Activated CD8-positive, alpha-beta memory T cell treated with anti-CD3 and anti-CD28 coated beads, Interleukin-2, amount 50 U/mL, for 48 hours (primary cell): ENCODE measurements at regions not wholly inside any gene's neighbourhood (a gene's known extent, or its start where the extent isn't known, plus 50 kb on each side); places are given as distances from the start of the nearest gene placed in this dataset.

Experiments
- DNase-seq: peaks from one replicate; pipeline ENCODE4 v3.0.0-alpha.2; 2020

GRCh38 chr9:87338088-87338989, 159.3 kb upstream of the DAPK1 start:
- no peak for DNase-seq

DNA sequence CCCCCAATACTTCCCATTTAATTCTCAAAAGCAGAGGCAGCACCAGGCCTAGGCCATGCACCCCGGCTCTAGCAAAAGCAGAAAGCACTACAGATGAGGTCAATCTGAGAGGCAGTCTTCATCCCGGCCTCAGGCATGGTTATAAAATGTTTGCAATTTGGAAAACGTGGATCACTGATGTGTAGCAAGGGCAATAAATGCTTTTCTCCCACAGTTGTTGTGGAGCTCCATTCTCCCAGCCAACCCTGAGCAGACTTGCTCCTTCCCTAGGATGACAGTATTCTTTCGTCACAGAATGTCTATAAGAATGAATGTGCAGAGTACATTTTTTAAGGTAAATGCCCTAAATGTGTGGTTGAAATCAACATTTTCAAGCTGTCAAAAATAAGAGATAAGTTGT, 157.3 kb upstream of the DAPK1 start:
- DNase-seq: no peak

DNA sequence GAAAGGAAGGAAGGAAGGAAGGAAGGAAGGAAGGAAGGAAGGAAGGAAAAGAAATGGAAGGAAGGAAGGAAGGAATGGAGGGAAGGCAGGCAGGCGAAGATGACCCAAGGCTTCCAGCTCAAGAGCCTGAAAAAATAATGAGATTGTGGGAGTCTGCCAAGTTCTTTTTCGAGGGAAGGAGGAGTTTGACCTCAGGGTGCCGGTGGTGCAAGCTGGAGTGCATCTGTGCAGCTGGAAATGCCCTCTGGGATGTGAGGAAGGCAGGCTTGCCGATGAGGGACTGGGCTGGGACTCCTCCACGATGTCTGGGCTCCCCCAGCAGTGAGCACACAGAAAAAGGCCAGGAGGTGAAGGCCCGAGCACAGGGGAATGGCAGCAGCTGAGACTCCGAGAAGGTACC, 154.9 kb upstream of the DAPK1 start:
- DNase-seq: no peak

DNA sequence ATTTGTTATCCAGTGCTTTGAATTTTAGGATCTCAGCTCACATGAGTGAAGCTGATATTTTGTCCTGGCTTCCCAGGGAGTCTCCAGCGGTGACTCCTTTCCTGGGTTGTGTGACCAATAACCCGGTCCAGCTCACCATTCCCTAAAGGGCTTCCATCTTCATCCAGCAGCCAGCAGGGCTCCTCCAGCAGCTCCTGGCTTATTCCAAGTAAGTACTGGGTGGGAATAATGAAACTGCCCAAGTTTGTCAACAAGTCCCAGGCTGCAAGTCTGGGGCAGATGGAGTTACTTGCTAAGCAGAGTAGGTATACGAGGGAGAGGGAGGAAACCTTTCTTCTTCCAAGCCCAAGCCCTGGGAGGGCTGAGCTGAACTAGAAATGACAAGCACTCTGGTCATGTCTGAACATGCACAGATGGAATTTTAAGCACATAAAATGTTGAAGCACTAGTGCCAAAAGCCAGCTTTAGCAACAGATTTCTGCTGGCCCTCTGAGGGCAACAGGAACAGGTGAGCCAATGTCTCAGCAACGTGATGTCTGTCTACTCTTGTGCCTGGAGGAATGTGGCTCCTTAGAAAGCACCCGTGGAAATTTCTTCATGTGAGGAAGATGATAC, 153.7 kb upstream of the DAPK1 start:
- DNase-seq: no peak

DNA sequence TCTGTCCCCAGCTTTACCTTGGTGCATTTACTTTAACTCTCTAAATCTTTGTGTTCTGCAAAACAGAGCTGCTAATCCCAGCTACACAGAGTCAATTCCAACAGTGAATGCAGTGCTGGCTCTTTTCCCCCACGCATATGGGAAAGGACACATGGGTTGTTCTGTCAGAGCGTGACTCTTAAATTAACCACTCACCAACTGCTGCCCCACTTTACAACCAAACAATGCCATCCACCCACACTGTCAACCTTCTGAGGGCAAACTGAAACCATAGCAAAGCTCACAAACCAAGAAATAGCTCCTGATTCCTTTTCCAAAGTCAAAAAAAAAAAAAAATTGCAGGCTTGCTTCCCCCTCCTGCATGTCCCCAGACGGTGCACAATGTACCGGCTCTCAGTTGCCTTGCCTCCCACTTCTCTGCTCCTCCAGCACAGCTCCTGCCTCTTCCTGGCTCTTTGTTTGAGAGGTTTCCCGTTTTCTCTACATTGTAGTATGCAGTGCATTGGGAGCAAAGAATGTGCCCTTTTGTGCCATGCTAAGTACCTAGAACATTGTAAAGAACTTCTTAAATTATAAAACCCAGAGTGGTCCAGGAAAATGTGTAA, 151.5 kb upstream of the DAPK1 start:
- no peak for DNase-seq

- DNase-seq: no peak
These were observed 146.8 kb upstream of the DAPK1 start for GRCh38 chr9:87350915-87351314.

DNA sequence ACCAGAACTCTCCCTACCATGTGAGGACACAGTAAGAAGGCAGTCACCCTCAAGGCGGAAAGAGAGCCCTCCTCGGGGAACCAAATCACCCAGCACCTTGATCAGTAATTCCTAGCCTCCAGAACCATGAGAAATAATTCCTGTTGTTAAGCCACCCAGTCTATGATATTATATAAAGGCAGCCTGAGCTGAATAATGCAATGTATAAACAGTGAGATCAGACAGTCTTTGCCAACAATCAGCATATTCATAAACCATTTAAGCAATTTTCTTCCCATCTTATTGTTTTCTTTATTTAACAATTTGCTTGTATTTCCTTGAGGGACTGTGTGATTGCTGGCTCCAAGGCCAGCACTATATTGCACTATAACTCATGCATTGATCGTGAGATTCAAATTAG, 144.4 kb upstream of the DAPK1 start:
- DNase-seq: no peak

DNA sequence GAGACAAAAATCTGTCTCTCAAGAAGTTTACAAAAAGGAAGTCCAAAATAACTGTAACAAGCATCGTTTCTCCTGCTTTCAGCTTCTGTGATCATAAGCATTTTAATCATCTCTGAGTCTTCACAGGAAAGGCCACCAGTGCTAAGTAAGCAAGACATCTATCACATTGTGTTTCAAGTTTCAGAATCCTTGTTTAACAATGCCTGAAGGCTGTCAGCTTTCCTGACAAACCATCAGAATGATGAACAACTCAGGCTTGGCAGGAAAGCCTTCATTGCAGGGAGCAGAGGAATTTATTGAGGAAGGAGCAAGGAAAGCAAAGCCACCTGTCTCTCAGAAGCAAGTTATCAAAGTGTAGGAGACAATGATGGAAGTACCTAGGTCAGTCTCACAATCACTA, 143.5 kb upstream of the DAPK1 start:
- no peak for DNase-seq

DNA sequence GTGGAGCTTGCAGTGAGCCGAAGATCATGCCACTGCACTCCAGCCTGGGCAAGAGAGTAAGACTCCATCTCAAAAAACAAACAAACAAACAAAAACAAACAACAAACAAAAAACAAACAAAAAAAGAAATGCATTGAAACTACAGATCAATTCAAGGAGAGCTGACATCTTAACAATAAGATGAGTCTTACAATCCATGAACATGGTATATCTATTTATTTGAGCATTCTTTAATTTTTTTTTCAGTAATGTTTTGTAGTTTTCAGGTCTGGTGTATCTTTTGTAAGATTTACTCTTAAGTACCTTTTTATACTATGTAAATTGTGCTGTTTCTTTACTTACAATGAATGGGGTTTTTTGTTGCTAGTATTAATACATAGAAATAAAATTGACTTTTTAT, 140.1 kb upstream of the DAPK1 start:
- no peak for DNase-seq

DNA sequence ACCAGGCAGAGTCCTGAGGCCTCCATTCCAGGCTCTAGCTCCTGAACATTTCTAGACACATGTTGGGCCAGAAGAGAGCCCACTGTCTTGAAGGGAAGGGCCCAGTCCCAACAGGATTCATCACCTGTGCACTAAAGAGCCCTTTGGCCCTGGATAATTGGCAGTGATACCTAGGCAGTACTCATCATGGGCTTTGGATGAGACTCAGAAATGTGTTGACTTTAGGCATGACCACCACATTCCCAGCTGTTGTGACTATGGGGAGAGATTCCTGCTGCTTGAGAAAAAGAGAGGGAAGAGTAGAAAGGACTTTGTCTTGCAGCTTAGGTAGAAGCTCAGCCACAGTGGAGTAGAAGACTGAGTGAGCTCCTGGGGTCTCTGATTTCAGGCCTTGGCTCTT, 138.4 kb upstream of the DAPK1 start:
- DNase-seq: no peak

GRCh38 chr9:87359958-87360601, 137.6 kb upstream of the DAPK1 start:
- no peak for DNase-seq

DNA sequence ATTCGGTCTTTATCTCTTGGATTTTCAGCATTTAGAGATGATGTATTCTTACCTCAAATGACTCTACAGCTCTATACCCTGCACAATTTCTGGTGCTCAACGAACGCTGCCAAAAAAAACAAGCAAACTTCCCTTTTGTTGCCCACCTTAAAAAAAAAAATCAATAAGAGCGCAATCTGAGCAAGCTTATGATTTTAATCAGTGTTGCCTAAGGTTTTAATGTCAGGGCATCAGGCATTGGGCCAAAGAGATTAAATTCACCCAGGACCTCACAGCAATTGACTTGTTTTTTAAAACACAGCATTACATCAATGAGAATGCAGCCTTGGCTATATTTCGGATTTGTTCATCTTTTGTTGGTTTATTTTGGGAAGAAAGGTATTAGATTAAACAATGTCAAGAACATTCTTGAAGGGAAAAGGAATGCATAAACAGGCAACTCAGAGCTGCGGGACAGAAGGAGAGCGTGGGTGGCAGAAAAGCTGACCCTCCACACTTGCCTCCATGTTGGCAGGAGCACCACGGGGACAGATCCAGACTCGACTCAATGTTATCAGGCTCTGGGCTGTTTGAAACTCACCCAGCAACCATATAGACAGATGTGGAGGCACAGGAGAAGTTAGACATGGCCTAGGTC, 127.5 kb upstream of the DAPK1 start:
- DNase-seq: no peak

- DNase-seq: no peak
These were observed 125.8 kb upstream of the DAPK1 start for GRCh38 chr9:87371795-87372355.

DNA sequence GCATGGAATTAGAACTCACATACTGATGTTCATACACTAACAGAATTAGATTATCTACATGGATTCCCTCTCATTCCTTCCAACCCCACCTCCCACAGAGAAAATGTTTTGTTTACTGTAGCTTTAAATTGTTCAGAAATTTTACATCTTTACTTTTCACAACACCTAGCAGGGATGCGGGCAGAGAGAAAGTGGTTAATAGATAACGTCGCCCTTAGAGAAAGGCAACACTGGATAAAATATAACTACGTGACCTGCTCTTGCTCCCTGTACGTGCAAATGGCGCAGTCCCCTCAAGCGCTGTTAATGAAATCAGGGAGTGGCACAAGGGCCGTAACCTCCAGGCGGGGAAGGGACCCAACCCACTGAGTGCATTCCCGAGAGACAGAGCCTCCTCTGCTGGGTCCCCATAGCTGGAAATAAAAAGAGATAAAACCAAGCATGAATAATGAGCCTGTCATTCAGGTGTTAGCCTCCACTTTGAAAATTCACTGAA, 125.3 kb upstream of the DAPK1 start:
- DNase-seq: no peak

GRCh38 chr9:87374023-87374919, 123.4 kb upstream of the DAPK1 start:
- DNase-seq: peak; percentile 64

DNA sequence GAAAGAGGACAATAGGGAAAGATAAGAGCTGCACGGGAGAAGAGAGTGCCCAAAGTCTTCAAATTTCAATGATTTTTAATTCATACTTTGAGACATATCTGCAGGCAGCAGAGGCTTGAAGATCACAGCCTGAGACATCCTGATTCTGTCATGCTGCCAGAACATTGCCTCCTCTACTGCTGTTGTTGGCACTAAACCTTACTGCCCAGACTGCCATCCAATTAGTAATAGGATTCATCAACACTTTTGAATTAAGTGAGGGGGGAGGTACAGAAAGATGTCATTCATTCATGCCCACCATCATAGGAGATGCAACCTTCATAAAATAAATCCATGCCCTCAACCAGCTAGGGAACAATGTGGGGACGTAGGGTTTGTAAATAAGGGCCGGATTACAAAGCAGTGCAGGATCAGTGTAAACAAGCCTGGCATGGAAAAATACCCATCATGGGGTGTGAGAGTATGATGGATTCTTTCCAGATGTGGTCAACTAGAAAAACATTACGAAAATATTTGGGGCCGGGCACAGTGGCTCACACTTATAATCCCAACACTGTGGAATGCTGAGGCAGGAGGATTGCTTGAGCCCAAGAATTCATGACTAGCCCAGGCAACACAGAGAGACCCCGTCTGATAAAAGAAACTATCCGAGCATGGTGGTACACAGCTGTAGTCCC, 122.1 kb upstream of the DAPK1 start:
- no peak for DNase-seq

- no peak for DNase-seq
These were observed 119.0 kb upstream of the DAPK1 start for GRCh38 chr9:87378676-87379075.

GRCh38 chr9:87379300-87379699, 118.4 kb upstream of the DAPK1 start:
- DNase-seq: no peak

DNA sequence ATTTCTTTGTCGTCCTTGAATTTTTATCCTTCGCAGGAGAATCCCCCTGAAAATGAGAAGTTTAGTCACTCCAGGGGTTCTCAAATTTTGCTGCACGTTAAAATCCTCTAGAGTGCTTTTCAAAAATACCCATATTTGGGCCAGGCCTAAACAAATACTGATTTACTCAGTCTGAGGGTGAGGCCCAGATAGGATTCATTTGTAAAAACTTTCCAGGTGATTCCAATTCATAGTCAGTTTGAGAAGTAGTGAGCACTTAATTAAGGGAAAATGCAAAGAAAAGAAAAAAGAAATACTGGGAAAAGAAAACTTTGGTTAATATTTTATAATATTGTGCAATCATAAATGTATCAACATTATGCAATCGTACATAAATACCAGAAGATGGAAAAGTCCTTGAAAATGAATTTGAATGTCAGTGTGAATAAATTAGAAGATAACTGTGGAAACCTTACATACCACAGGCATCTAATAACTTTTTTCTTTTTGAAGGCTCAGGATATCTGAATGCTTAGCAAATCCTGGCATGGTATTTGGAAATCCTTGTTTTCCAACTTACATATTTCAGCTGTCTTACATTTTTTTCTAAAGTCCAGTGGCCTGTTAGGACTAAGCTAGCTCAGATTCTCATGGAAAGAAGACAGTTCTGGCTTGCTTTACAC, 116.5 kb upstream of the DAPK1 start:
- no peak for DNase-seq

- no peak for DNase-seq
These were observed 115.9 kb upstream of the DAPK1 start for GRCh38 chr9:87381746-87382145.
